ENCODE measurements at regions not wholly inside any gene's neighbourhood (a gene's known extent, or its start where the extent isn't known, plus 50 kb on each side); places are given as distances from the start of the nearest gene placed in this dataset.
"Not testable (repeated sequence)": the region's sequence is repeated elsewhere in the genome, so short reads cannot be mapped to it uniquely, and the experiment has no call there.

- Histone ChIP-seq H3K4me2 (ENCODE audit: low read depth, low read length) (no peak overlapping the region), H2AFZ (ENCODE audit: low read length) (no peak overlapping the region), H3K4me1 (ENCODE audit: low read length) (no peaks in the 10 kb centered on the region), H3F3A (ENCODE audit: insufficient read depth, low read length) (no peaks in the 10 kb centered on the region), H3K27me3 (replicated peaks; ENCODE audit: insufficient read depth, low read length) (no peaks in the 10 kb centered on the region), H3K4me3 (ENCODE audit: low read length) (no peak overlapping the region), H3K27ac (ENCODE audit: low read length) (no peak overlapping the region), H3K9me2 (replicated peaks; ENCODE audit: insufficient read depth, low read length) (no peaks in the 10 kb centered on the region), H3K9ac (ENCODE audit: low read length) (no peak overlapping the region), H3K79me2 (ENCODE audit: low read length) (no peaks in the 10 kb centered on the region), H4K20me1 (ENCODE audit: insufficient read depth, low read length) (no peaks in the 10 kb centered on the region), H3K9me3 (replicated peaks; ENCODE audit: insufficient read depth, low read length) (no peaks in the 10 kb centered on the region), H3K36me3 (replicated peaks; ENCODE audit: insufficient read depth, low read length) (no peaks in the 10 kb centered on the region)
- TF ChIP-seq, protein P1, sequence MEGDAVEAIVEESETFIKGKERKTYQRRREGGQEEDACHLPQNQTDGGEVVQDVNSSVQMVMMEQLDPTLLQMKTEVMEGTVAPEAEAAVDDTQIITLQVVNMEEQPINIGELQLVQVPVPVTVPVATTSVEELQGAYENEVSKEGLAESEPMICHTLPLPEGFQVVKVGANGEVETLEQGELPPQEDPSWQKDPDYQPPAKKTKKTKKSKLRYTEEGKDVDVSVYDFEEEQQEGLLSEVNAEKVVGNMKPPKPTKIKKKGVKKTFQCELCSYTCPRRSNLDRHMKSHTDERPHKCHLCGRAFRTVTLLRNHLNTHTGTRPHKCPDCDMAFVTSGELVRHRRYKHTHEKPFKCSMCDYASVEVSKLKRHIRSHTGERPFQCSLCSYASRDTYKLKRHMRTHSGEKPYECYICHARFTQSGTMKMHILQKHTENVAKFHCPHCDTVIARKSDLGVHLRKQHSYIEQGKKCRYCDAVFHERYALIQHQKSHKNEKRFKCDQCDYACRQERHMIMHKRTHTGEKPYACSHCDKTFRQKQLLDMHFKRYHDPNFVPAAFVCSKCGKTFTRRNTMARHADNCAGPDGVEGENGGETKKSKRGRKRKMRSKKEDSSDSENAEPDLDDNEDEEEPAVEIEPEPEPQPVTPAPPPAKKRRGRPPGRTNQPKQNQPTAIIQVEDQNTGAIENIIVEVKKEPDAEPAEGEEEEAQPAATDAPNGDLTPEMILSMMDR (IDR thresholded peaks at IDR 0.05; ENCODE audit: low read length): no peak
- TF ChIP-seq EZH2phosphoT487 (IDR thresholded peaks at IDR 0.05; ENCODE audit: low read length) (no peak), EZH2 (optimal IDR thresholded peaks at IDR 0.05; ENCODE audit: low read depth, low read length) (no peak)
- no peak for DNase-seq
Observed at GRCh38 chr10:65100146-65100545, 1578.9 kb downstream of the REEP3 start.

DNA sequence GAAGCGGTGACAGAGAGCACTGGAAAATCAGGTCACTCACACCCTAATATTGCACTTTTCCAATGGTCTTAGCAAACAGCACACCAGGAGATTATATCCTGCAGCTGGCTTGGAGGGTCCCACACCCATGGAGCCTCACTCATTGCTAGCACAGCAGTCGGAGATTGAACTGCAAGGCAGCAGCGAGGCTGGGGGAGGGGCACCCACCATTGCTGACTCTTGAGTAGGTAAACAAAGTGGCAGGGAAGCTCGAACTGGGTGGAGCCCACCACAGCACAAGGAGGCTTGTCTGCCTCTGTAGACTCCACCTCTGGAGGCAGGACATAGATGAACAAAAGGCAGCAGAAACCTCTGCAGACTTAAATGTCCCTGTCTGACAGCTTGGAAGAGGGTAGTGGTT, 1579.7 kb downstream of the REEP3 start:
- H3K36me3 ChIP-seq (replicated peaks; ENCODE audit: insufficient read depth, low read length); H3K4me1 ChIP-seq (ENCODE audit: low read length); H3K27ac ChIP-seq (ENCODE audit: low read length); H3K9ac ChIP-seq (ENCODE audit: low read length); H3K9me3 ChIP-seq (replicated peaks; ENCODE audit: insufficient read depth, low read length); H3K4me2 ChIP-seq (ENCODE audit: low read depth, low read length); H3K79me2 ChIP-seq (ENCODE audit: low read length); H3K4me3 ChIP-seq (ENCODE audit: low read length); H3K9me2 ChIP-seq (replicated peaks; ENCODE audit: insufficient read depth, low read length); H4K20me1 ChIP-seq (ENCODE audit: insufficient read depth, low read length); H3K27me3 ChIP-seq (replicated peaks; ENCODE audit: insufficient read depth, low read length); H3F3A ChIP-seq (ENCODE audit: insufficient read depth, low read length); H2AFZ ChIP-seq (ENCODE audit: low read length); DNase-seq: not testable (repeated sequence)

- no peak overlapping the region for H3K9ac ChIP-seq (ENCODE audit: low read length)
- H3K9me2 ChIP-seq (replicated peaks; ENCODE audit: insufficient read depth, low read length): no peaks in the 10 kb centered on the region
- no peak overlapping the region for H3K4me2 ChIP-seq (ENCODE audit: low read depth, low read length)
- H3K9me3 ChIP-seq (replicated peaks; ENCODE audit: insufficient read depth, low read length): no peaks in the 10 kb centered on the region
- H3F3A ChIP-seq (ENCODE audit: insufficient read depth, low read length): no peaks in the 10 kb centered on the region
- no peaks in the 10 kb centered on the region for H3K36me3 ChIP-seq (replicated peaks; ENCODE audit: insufficient read depth, low read length)
- no peaks in the 10 kb centered on the region for H4K20me1 ChIP-seq (ENCODE audit: insufficient read depth, low read length)
- H3K4me3 ChIP-seq (ENCODE audit: low read length): no peak overlapping the region
- no peak for DNase-seq
- no peaks in the 10 kb centered on the region for H3K4me1 ChIP-seq (ENCODE audit: low read length)
- no peaks in the 10 kb centered on the region for H3K27me3 ChIP-seq (replicated peaks; ENCODE audit: insufficient read depth, low read length)
- H2AFZ ChIP-seq (ENCODE audit: low read length): no peak overlapping the region
- H3K27ac ChIP-seq (ENCODE audit: low read length): no peak overlapping the region
- TF ChIP-seq EZH2 (optimal IDR thresholded peaks at IDR 0.05; ENCODE audit: low read depth, low read length): no peak
- TF ChIP-seq EZH2phosphoT487 (IDR thresholded peaks at IDR 0.05; ENCODE audit: low read length): no peak
- H3K79me2 ChIP-seq (ENCODE audit: low read length): no peaks in the 10 kb centered on the region
Observed at GRCh38 chr10:65110009-65110408, 1588.8 kb downstream of the REEP3 start.

GRCh38 chr10:65111059-65111458, 1589.9 kb downstream of the REEP3 start:
- H3K79me2 ChIP-seq (ENCODE audit: low read length); H3K9me2 ChIP-seq (replicated peaks; ENCODE audit: insufficient read depth, low read length); H3K4me3 ChIP-seq (ENCODE audit: low read length); H3F3A ChIP-seq (ENCODE audit: insufficient read depth, low read length); H3K4me2 ChIP-seq (ENCODE audit: low read depth, low read length); H3K4me1 ChIP-seq (ENCODE audit: low read length); H4K20me1 ChIP-seq (ENCODE audit: insufficient read depth, low read length); H3K27me3 ChIP-seq (replicated peaks; ENCODE audit: insufficient read depth, low read length); H3K36me3 ChIP-seq (replicated peaks; ENCODE audit: insufficient read depth, low read length); H3K9ac ChIP-seq (ENCODE audit: low read length); H3K9me3 ChIP-seq (replicated peaks; ENCODE audit: insufficient read depth, low read length); H2AFZ ChIP-seq (ENCODE audit: low read length); DNase-seq; H3K27ac ChIP-seq (ENCODE audit: low read length): not testable (repeated sequence)

DNA sequence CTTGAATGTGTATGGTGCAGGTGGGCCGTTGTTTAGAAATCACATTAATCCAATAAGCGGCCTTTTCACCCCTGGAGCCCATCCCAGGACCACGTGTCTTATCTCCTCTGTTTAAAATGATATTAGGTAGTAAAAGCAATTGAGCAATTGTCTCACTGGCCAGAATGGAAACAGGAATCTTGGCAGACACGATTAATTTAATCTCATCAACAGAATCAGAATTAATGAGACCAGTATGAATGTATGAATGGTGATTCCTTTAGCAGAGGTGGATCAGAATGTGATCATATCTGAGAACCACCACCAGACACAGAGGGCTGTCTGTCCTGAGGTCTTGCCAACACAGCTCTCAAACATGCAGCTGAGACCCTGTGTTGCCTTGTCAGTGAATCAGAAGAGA, 1591.4 kb downstream of the REEP3 start:
- Histone ChIP-seq H3K27me3 (replicated peaks; ENCODE audit: insufficient read depth, low read length) (no peaks in the 10 kb centered on the region), H4K20me1 (ENCODE audit: insufficient read depth, low read length) (no peaks in the 10 kb centered on the region), H2AFZ (ENCODE audit: low read length) (no peak overlapping the region), H3F3A (ENCODE audit: insufficient read depth, low read length) (no peaks in the 10 kb centered on the region), H3K4me2 (ENCODE audit: low read depth, low read length) (no peak overlapping the region), H3K79me2 (ENCODE audit: low read length) (no peaks in the 10 kb centered on the region), H3K4me3 (ENCODE audit: low read length) (no peak overlapping the region), H3K36me3 (replicated peaks; ENCODE audit: insufficient read depth, low read length) (no peaks in the 10 kb centered on the region), H3K9ac (ENCODE audit: low read length) (no peak overlapping the region), H3K4me1 (ENCODE audit: low read length) (no peaks in the 10 kb centered on the region), H3K27ac (ENCODE audit: low read length) (no peak overlapping the region), H3K9me2 (replicated peaks; ENCODE audit: insufficient read depth, low read length) (no peaks in the 10 kb centered on the region), H3K9me3 (replicated peaks; ENCODE audit: insufficient read depth, low read length) (no peaks in the 10 kb centered on the region)
- no peak for DNase-seq
- TF ChIP-seq EZH2 (optimal IDR thresholded peaks at IDR 0.05; ENCODE audit: low read depth, low read length) (no peak), EZH2phosphoT487 (IDR thresholded peaks at IDR 0.05; ENCODE audit: low read length) (no peak)
- TF ChIP-seq, protein P1 (IDR thresholded peaks at IDR 0.05; ENCODE audit: low read length): no peak

Measured in MM.1S (cell line).